Stimulated activated CD8-positive, alpha-beta memory T cell treated with anti-CD3 and anti-CD28 coated beads, Interleukin-4, amount 100 ng/mL, for 24 hours (primary cell): ENCODE measurements at regions not wholly inside any gene's neighbourhood (a gene's known extent, or its start where the extent isn't known, plus 50 kb on each side); places are given as distances from the start of the nearest gene placed in this dataset.

Source experiments
- DNase-seq: peaks from one replicate; pipeline ENCODE4 v3.0.0-alpha.2; 2020; ENCODE audit warnings: low read depth

GRCh38 chr9:27752069-27752468, 178.8 kb upstream of the C9orf72 start:
- DNase-seq = no peak

- no peak for DNase-seq
Measured at GRCh38 chr9:27755846-27756245, 182.6 kb upstream of the C9orf72 start.

- no peak for DNase-seq
Measured at GRCh38 chr9:27756418-27756817, 183.1 kb upstream of the C9orf72 start.

GRCh38 chr9:27763831-27764230, 190.6 kb upstream of the C9orf72 start:
- no peak for DNase-seq

- DNase-seq = no peak
Measured at GRCh38 chr9:27765266-27766072, 192.2 kb upstream of the C9orf72 start.

GRCh38 chr9:27766073-27766835, 193.0 kb upstream of the C9orf72 start:
- no peak for DNase-seq

- DNase-seq = no peak
Measured at GRCh38 chr9:27768781-27769180, 195.5 kb upstream of the C9orf72 start.

- no peak for DNase-seq
Measured at GRCh38 chr9:27770541-27770940, 197.3 kb upstream of the C9orf72 start.

GRCh38 chr9:27771803-27772545, 198.7 kb upstream of the C9orf72 start:
- no peak for DNase-seq

- DNase-seq = no peak
Measured at GRCh38 chr9:27784847-27785713, 211.8 kb upstream of the C9orf72 start.

GRCh38 chr9:27785714-27786100, 212.4 kb upstream of the C9orf72 start:
- DNase-seq = no peak

GRCh38 chr9:27787891-27788290, 214.6 kb upstream of the C9orf72 start:
- no peak for DNase-seq

- DNase-seq = no peak
Measured at GRCh38 chr9:27791311-27791710, 218.0 kb upstream of the C9orf72 start.

GRCh38 chr9:27792971-27793689, 219.8 kb upstream of the C9orf72 start:
- no peak for DNase-seq

GRCh38 chr9:27799326-27799725, 226.0 kb upstream of the C9orf72 start:
- DNase-seq = no peak

- DNase-seq = no peak
Measured at GRCh38 chr9:27800159-27800558, 226.9 kb upstream of the C9orf72 start.

GRCh38 chr9:27800692-27801370, 227.6 kb upstream of the C9orf72 start:
- no peak for DNase-seq

- DNase-seq = no peak
Measured at GRCh38 chr9:27801545-27801944, 228.3 kb upstream of the C9orf72 start.

- DNase-seq = no peak
Measured at GRCh38 chr9:27802418-27802817, 229.1 kb upstream of the C9orf72 start.

- DNase-seq = no peak
Measured at GRCh38 chr9:27808864-27809263, 235.6 kb upstream of the C9orf72 start.

GRCh38 chr9:27817747-27818146, 244.5 kb upstream of the C9orf72 start:
- DNase-seq = no peak
